ENCODE measurements at regions not wholly inside any gene's neighbourhood (a gene's known extent, or its start where the extent isn't known, plus 50 kb on each side); places are given as distances from the start of the nearest gene placed in this dataset.

DNA sequence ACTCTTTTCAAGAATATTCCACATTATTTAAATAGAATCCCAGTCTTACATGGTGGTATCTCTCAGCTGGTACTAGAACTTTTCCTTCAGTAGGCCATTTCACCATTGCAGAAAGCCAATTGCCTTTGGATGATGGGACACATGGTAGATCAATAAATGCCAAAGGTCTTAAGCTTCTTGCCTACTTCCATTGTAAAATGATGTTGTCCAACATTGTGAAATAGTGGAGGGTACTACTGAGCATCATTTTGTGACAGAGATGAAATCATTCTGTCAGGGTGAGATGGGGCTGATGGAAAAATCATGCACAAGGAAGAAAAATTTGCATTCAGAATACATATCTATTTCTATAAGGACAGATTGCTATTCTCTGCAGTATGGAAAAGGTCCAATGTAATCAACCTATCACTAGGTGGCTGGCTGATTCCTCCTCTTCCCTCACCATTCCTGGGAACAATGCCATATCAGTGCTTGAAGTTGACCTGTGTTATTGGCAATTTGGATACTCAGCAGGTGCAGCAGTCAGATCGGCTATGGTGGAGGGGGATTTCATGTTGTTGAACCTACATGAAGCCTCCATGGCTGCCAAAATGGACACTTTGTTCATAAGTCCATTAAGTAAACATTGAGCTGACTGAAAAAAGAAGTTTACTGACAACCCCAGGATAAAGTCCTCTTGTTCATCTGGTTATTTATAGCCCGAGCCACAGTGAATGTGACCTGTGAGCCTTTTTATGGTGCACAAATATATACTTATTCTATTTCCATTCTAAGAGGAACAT is 596.9 kb upstream of the ARPP21 start:
- Mint-ChIP-seq H3K9me3 (no peaks in the 10 kb centered on the region), H3K36me3 (ENCODE audit: low read depth) (no peaks in the 10 kb centered on the region), H3K27ac (no peak overlapping the region), H3K4me3 (no peak overlapping the region), H3K4me1 (no peaks in the 10 kb centered on the region), H3K27me3 (ENCODE audit: insufficient read depth, low read depth, poor library complexity) (no peaks in the 10 kb centered on the region)
- Histone ChIP-seq H3K4me3 (no peak overlapping the region), H3K27me3 (ENCODE audit: insufficient read depth) (no peaks in the 10 kb centered on the region), H3F3A (replicated peaks; ENCODE audit: low read depth) (no peaks in the 10 kb centered on the region), H3K9me2 (ENCODE audit: insufficient read depth) (peaks cover 13% of the 10 kb centered on the region; the same call in 1 of the 2 replicates), H2AFZ (no peak overlapping the region), H3K4me1 (ENCODE audit: insufficient read depth) (no peaks in the 10 kb centered on the region), H4K20me1 (replicated peaks; ENCODE audit: insufficient read depth) (no peaks in the 10 kb centered on the region), H3K79me2 (replicated peaks; ENCODE audit: insufficient read depth) (no peaks in the 10 kb centered on the region), H3K27ac (ENCODE audit: low read depth) (no peak overlapping the region), H3K36me3 (ENCODE audit: insufficient read depth) (no peaks in the 10 kb centered on the region), H3K4me2 (no peak overlapping the region)
- TF ChIP-seq EZH2 (IDR thresholded peaks at IDR 0.05; ENCODE audit: low read depth, unreplicated experiment), result no peak
- ATAC-seq, result no peak
- no peak for DNase-seq (ENCODE audit: low spot score)

DNA sequence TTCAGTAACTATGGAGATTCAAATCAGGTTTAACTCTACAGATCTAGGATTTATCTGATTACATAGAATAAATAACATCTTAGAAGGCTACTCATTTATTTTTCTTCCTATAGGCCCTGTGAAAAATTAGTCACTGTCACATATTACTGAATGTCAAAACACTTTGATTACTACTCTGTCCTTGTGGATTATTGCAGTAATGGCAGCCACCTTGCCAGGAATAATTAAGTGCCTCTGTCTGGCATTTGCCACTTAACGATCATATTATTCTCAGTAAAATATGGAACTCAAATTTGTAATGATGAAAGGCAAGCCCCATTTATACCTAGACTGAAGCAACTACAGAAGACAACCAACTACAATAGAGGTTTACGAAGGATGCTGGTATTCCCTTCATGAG is 596.3 kb upstream of the ARPP21 start:
- H3K4me1 Mint-ChIP-seq, result no peaks in the 10 kb centered on the region
- no peak overlapping the region for H3K4me3 Mint-ChIP-seq
- no peaks in the 10 kb centered on the region for H3F3A ChIP-seq (replicated peaks; ENCODE audit: low read depth)
- H3K27me3 Mint-ChIP-seq (ENCODE audit: insufficient read depth, low read depth, poor library complexity), result no peaks in the 10 kb centered on the region
- no peaks in the 10 kb centered on the region for H3K36me3 Mint-ChIP-seq (ENCODE audit: low read depth)
- DNase-seq (ENCODE audit: low spot score), result no peak
- H3K9me3 Mint-ChIP-seq, result no peaks in the 10 kb centered on the region
- H3K27ac ChIP-seq (ENCODE audit: low read depth), result no peak overlapping the region
- no peaks in the 10 kb centered on the region for H3K4me1 ChIP-seq (ENCODE audit: insufficient read depth)
- H3K27me3 ChIP-seq (ENCODE audit: insufficient read depth), result no peaks in the 10 kb centered on the region
- H2AFZ ChIP-seq, result no peak overlapping the region
- no peak overlapping the region for H3K4me2 ChIP-seq
- H4K20me1 ChIP-seq (replicated peaks; ENCODE audit: insufficient read depth), result no peaks in the 10 kb centered on the region
- ATAC-seq, result no peak
- no peaks in the 10 kb centered on the region for H3K79me2 ChIP-seq (replicated peaks; ENCODE audit: insufficient read depth)
- no peaks in the 10 kb centered on the region for H3K36me3 ChIP-seq (ENCODE audit: insufficient read depth)
- H3K27ac Mint-ChIP-seq, result no peak overlapping the region
- peaks cover 13% of the 10 kb centered on the region; the same call in 1 of the 2 replicates for H3K9me2 ChIP-seq (ENCODE audit: insufficient read depth)
- TF ChIP-seq JUNB (IDR thresholded peaks at IDR 0.05; ENCODE audit: unreplicated experiment) (no peak), POLR2AphosphoS5 (IDR thresholded peaks at IDR 0.05; ENCODE audit: low read depth) (no peak), NANOG (IDR thresholded peaks at IDR 0.05; ENCODE audit: borderline replicate concordance) (no peak), CREB1 (CRISPR knock-in tag; IDR thresholded peaks at IDR 0.05; ENCODE audit: low read depth) (no peak)
- no peak overlapping the region for H3K4me3 ChIP-seq

GRCh38 chr3:35044190-35044589 is 595.1 kb upstream of the ARPP21 start:
- Histone ChIP-seq H2AFZ (no peak overlapping the region), H3K27ac (ENCODE audit: low read depth) (no peak overlapping the region), H3K9me2 (ENCODE audit: insufficient read depth) (peaks cover 13% of the 10 kb centered on the region; the same call in 1 of the 2 replicates), H4K20me1 (replicated peaks; ENCODE audit: insufficient read depth) (no peaks in the 10 kb centered on the region), H3K79me2 (replicated peaks; ENCODE audit: insufficient read depth) (no peaks in the 10 kb centered on the region), H3F3A (replicated peaks; ENCODE audit: low read depth) (no peaks in the 10 kb centered on the region), H3K36me3 (ENCODE audit: insufficient read depth) (no peaks in the 10 kb centered on the region), H3K4me1 (ENCODE audit: insufficient read depth) (no peaks in the 10 kb centered on the region), H3K4me3 (no peak overlapping the region), H3K27me3 (ENCODE audit: insufficient read depth) (no peaks in the 10 kb centered on the region), H3K4me2 (no peak overlapping the region)
- no peaks in the 10 kb centered on the region for H3K27me3 Mint-ChIP-seq (ENCODE audit: insufficient read depth, low read depth, poor library complexity)
- no peaks in the 10 kb centered on the region for H3K4me1 Mint-ChIP-seq
- H3K36me3 Mint-ChIP-seq (ENCODE audit: low read depth), result no peaks in the 10 kb centered on the region
- ATAC-seq (no peak), DNase-seq (ENCODE audit: low spot score) (no peak)
- H3K4me3 Mint-ChIP-seq, result no peak overlapping the region
- H3K27ac Mint-ChIP-seq, result no peak overlapping the region
- H3K9me3 Mint-ChIP-seq, result no peaks in the 10 kb centered on the region
- TF ChIP-seq EZH2 (IDR thresholded peaks at IDR 0.05; ENCODE audit: low read depth, unreplicated experiment) (no peak), ZNF114 (CRISPR knock-in tag; IDR thresholded peaks at IDR 0.05) (no peak)
- TF ChIP-seq, protein P1, sequence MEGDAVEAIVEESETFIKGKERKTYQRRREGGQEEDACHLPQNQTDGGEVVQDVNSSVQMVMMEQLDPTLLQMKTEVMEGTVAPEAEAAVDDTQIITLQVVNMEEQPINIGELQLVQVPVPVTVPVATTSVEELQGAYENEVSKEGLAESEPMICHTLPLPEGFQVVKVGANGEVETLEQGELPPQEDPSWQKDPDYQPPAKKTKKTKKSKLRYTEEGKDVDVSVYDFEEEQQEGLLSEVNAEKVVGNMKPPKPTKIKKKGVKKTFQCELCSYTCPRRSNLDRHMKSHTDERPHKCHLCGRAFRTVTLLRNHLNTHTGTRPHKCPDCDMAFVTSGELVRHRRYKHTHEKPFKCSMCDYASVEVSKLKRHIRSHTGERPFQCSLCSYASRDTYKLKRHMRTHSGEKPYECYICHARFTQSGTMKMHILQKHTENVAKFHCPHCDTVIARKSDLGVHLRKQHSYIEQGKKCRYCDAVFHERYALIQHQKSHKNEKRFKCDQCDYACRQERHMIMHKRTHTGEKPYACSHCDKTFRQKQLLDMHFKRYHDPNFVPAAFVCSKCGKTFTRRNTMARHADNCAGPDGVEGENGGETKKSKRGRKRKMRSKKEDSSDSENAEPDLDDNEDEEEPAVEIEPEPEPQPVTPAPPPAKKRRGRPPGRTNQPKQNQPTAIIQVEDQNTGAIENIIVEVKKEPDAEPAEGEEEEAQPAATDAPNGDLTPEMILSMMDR (conservative IDR thresholded peaks at IDR 0.05; ENCODE audit: low read depth in 2 of 2), result no peak

Data from GM23338 (cell line).